ENCODE measurements at regions not wholly inside any gene's neighbourhood (a gene's known extent, or its start where the extent isn't known, plus 50 kb on each side); places are given as distances from the start of the nearest gene placed in this dataset.

GRCh38 chr2:128378231-128379020 is 59.8 kb upstream of the HS6ST1 start:
- Histone ChIP-seq H3K9ac (ENCODE audit: insufficient read depth in 1 of 2, low read depth in 2 of 2, low read length in 2 of 2) (no peak overlapping the region; a peak in 1 of 4 replicates), H3K4me3 (no peak overlapping the region), H3K9me1 (ENCODE audit: control insufficient read depth, insufficient read depth, low read length) (no peaks in the 10 kb centered on the region), H4K20me1 (replicated peaks; ENCODE audit: control insufficient read depth, insufficient read depth, low read length) (no peaks in the 10 kb centered on the region), H3K4me1 (replicated peaks in 1 of 2; ENCODE audit: control insufficient read depth in 2 of 2, insufficient read depth in 2 of 2, low read length in 2 of 2) (peaks cover 0 to 7% of the 10 kb centered on the region in 2 experiments; a peak in 1 of 5 replicates), H3K9me3 (replicated peaks; ENCODE audit: control insufficient read depth, insufficient read depth, low read depth, low read length) (no peaks in the 10 kb centered on the region), H3K36me3 (ENCODE audit: control insufficient read depth, insufficient read depth, low read length) (no peaks in the 10 kb centered on the region), H3K4me2 (ENCODE audit: insufficient read depth, low read length) (no peak overlapping the region), H3K27me3 (ENCODE audit: control insufficient read depth in 2 of 2, insufficient read depth in 2 of 2, low read length in 2 of 2) (peaks cover 13 to 93% of the 10 kb centered on the region in 2 experiments; a peak in 3 of 5 replicates), H2AFZ (ENCODE audit: low read depth, low read length) (no peak overlapping the region), H3K79me2 (ENCODE audit: control insufficient read depth, insufficient read depth, low read length) (no peaks in the 10 kb centered on the region), H3K27ac (ENCODE audit: extremely low read depth, low read depth, low read length) (no peak overlapping the region)
- no peak for ATAC-seq
- ChIA-PET CTCF (ENCODE audit: low intra/inter-chr PET ratio) (no interaction called here), POLR2A (no interaction called here)
- in situ Hi-C loops (cut with MboI) = no loop called here
- no peak for DNase-seq (ENCODE audit: extremely low read depth in 1 of 4, low spot score in 3 of 4)
- BruUV-seq (replicated peaks) = no TSS peak
- FAIRE-seq = no peak
- intact Hi-C loops (cut with micrococcal nuclease) = no loop called here
- 1% methylated on average over 15 of the region's 16 CpGs for WGBS (ENCODE audit: insufficient coverage, low coverage, missing lambda C conversion rate)
- no peak for TF ChIP-seq TAF9B (IDR thresholded peaks at IDR 0.05; ENCODE audit: partially characterized antibody)
- no peak for TF ChIP-seq CEBPZ (IDR thresholded peaks at IDR 0.05; ENCODE audit: borderline replicate concordance, low read depth, low read length)
- TF ChIP-seq ZNF165 (CRISPR knock-in tag; IDR thresholded peaks at IDR 0.05; ENCODE audit: borderline replicate concordance) = no peak
- no peak for TF ChIP-seq HNRNPH1 (optimal IDR thresholded peaks at IDR 0.05; ENCODE audit: low read depth, low read length)
- TF ChIP-seq SRSF1 (IDR thresholded peaks at IDR 0.05; ENCODE audit: low read depth, low read length) = no peak
- TF ChIP-seq ARID3A (IDR thresholded peaks at IDR 0.05; ENCODE audit: borderline replicate concordance, low read depth, low read length) = no peak
- TF ChIP-seq RBM34 (IDR thresholded peaks at IDR 0.05; ENCODE audit: borderline replicate concordance, insufficient read depth, low read length) = no peak
- no peak for TF ChIP-seq ZNF354B (CRISPR knock-in tag; IDR thresholded peaks at IDR 0.05)
- no peak for TF ChIP-seq L3MBTL2 (IDR thresholded peaks at IDR 0.05)
- TF ChIP-seq CHD1 (IDR thresholded peaks at IDR 0.05; ENCODE audit: low read length) = no peak
- no peak for TF ChIP-seq ZBTB5 (IDR thresholded peaks at IDR 0.05)
- no peak for TF ChIP-seq ARID3B (CRISPR knock-in tag; IDR thresholded peaks at IDR 0.05; ENCODE audit: borderline replicate concordance)
- no peak for TF ChIP-seq TFAM (CRISPR knock-in tag; conservative IDR thresholded peaks at IDR 0.05)
